OCI-LY7 (cell line): ENCODE measurements at regions not wholly inside any gene's neighbourhood (a gene's known extent, or its start where the extent isn't known, plus 50 kb on each side); places are given as distances from the start of the nearest gene placed in this dataset.

Experiments used
- BruUV-seq: library from RNA; stranded (reverse); fragments of 400-500 nt; replicated peaks from 2 replicates; lab custom pipeline; 2021; lab: Mats Ljungman, UMichigan
- CTCF ChIA-PET: fragments of 300-600 bp; sonication (Branson Sonifier 250); formaldehyde crosslinking; loops from one replicate; lab custom pipeline; 2022; ENCODE audit warnings: antibody characterized with exemption; ENCODE audit not compliant: unreplicated experiment; lab: Charles Lee
- POLR2A ChIA-PET: fragments of 300-600 bp; sonication (Branson Sonifier 250); formaldehyde crosslinking; loops from one replicate; lab custom pipeline; 2022; ENCODE audit warnings: antibody characterized with exemption; lab: Charles Lee
- DNase-seq: peaks from one replicate; pipeline ENCODE4 v3.0.0-alpha.2; 2015; ENCODE audit warnings: low spot score
- H2AFZ ChIP-seq: fragments of 200-600 bp; sonication (generic), shearing (Covaris generic); 2 replicates; pipeline ENCODE4 v1.6.1; 2014; ENCODE audit warnings: mild to moderate bottlenecking, antibody characterized with exemption, low read length, moderate library complexity
- H3K27ac ChIP-seq: fragments of 200-600 bp; sonication (generic); 2 replicates; pipeline ENCODE4 v1.5.1; 2014; ENCODE audit warnings: mixed run types, low read depth, mild to moderate bottlenecking, moderate library complexity, low read length, inconsistent platforms; ENCODE audit not compliant: poor library complexity, severe bottlenecking
- H3K36me3 ChIP-seq: fragments of 200-600 bp; sonication (generic); 2 replicates; pipeline ENCODE4 v1.6.1; 2014; ENCODE audit warnings: mild to moderate bottlenecking, antibody characterized with exemption, low read length, moderate library complexity, mixed read lengths; ENCODE audit not compliant: insufficient read depth
- H3K4me1 ChIP-seq: fragments of 200-600 bp; sonication (generic); 2 replicates; pipeline ENCODE4 v1.5.1; 2014; ENCODE audit warnings: mild to moderate bottlenecking, low read length; ENCODE audit not compliant: insufficient read depth, poor library complexity, severe bottlenecking
- H3K4me2 ChIP-seq: fragments of 200-600 bp; sonication (generic); 2 replicates; pipeline ENCODE4 v1.6.1; 2014; ENCODE audit warnings: mild to moderate bottlenecking, low read length
- H3K4me3 ChIP-seq: fragments of 200-600 bp; sonication (generic); 2 replicates; pipeline ENCODE4 v1.5.1; 2014; ENCODE audit warnings: mild to moderate bottlenecking, low read depth, low read length; ENCODE audit not compliant: poor library complexity, severe bottlenecking
- H3K79me2 ChIP-seq: fragments of 200-600 bp; sonication (generic); 2 replicates; pipeline ENCODE4 v1.6.1; 2016; ENCODE audit warnings: low read depth, mild to moderate bottlenecking, low read length, moderate library complexity, mixed read lengths; ENCODE audit not compliant: insufficient read depth
- H3K9me2 ChIP-seq: fragments of 200-600 bp; sonication (generic); 2 replicates; pipeline ENCODE4 v1.6.1; 2016; ENCODE audit warnings: mild to moderate bottlenecking, low read length, mixed read lengths; ENCODE audit not compliant: insufficient read depth
- H3K9me3 ChIP-seq: fragments of 200-600 bp; sonication (generic); 2 replicates; pipeline ENCODE4 v1.6.1; 2014; ENCODE audit warnings: mild to moderate bottlenecking, mixed run types, low read length, mixed read lengths
- H4K20me1 ChIP-seq: fragments of 200-600 bp; sonication (generic); 2 replicates; pipeline ENCODE4 v1.6.1; 2014; ENCODE audit warnings: mild to moderate bottlenecking, antibody characterized with exemption, low read length, moderate library complexity, mixed read lengths; ENCODE audit not compliant: insufficient read depth
- EZH2phosphoT487 ChIP-seq: fragments of 200-600 bp; sonication (generic); IDR thresholded peaks from 2 replicates; pipeline ENCODE4 v1.6.1; 2018; ENCODE audit warnings: low read depth, borderline replicate concordance, mild to moderate bottlenecking, mixed run types, antibody characterized with exemption, low read length, moderate library complexity, mixed read lengths
- intact Hi-C: fragments of 100-400 bp; cut with micrococcal nuclease; formaldehyde crosslinking; loops from one replicate; pipeline ENCODE4 v1.10.0; 2022; ENCODE audit not compliant: unreplicated experiment
- TF ChIP-seq, protein P1 (sequence below): fragments of 200-600 bp; sonication (generic); conservative IDR thresholded peaks from 2 replicates; pipeline ENCODE4 v1.5.1; 2014; ENCODE audit warnings: mild to moderate bottlenecking, antibody characterized with exemption, low read length, moderate library complexity, mixed read lengths

DNA sequence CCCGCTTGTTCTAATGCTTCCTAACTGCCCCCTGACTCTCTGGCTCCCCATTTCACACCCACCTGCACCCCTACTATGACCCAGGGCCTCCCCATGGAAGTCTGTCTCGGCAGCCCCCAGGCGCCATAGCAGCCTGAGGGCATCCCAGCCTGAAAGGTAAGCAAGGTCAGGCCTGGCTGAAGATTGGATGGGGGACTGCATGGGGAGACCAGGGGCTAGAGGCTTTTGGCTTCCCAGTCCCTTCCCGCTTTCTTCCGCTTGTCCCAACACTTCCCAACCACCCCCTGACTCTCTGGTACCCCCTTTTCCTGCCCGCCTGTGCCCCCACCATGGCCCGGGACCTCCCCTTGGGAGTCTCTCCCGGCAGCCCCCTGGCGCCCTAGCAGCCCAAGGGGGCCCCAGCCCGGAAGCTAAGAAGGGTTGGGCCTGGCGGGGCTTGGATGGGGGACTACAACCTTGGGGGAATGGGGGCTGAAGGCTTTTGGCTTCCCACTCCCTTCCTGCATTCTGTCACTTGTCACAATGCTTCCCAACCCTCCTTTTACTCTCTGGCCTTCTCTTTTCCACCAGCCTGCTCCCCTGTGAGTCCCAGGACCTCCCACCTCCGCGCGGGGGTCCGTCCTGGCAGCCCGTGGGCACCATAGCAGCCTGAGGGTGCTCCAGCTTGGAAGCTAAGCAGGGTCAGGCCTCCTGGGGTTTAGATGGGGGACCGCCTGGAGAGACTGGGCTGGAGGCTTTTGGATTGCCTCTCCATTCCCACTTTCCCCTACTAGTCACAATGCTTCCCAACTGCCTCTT lies 2288.4 kb downstream of the TP53TG3F start:
- Histone ChIP-seq H3K9me3 (no peaks in the 10 kb centered on the region), H3K4me2 (no peak overlapping the region), H3K36me3 (no peaks in the 10 kb centered on the region), H3K79me2 (no peaks in the 10 kb centered on the region), H2AFZ (no peak overlapping the region), H3K4me3 (no peak overlapping the region), H3K4me1 (no peaks in the 10 kb centered on the region), H3K9me2 (no peaks in the 10 kb centered on the region), H3K27ac (no peak overlapping the region), H4K20me1 (no peaks in the 10 kb centered on the region)
- ChIA-PET CTCF (no interaction called here), POLR2A (no interaction called here)
- no TSS peak for BruUV-seq
- TF ChIP-seq, protein P1, sequence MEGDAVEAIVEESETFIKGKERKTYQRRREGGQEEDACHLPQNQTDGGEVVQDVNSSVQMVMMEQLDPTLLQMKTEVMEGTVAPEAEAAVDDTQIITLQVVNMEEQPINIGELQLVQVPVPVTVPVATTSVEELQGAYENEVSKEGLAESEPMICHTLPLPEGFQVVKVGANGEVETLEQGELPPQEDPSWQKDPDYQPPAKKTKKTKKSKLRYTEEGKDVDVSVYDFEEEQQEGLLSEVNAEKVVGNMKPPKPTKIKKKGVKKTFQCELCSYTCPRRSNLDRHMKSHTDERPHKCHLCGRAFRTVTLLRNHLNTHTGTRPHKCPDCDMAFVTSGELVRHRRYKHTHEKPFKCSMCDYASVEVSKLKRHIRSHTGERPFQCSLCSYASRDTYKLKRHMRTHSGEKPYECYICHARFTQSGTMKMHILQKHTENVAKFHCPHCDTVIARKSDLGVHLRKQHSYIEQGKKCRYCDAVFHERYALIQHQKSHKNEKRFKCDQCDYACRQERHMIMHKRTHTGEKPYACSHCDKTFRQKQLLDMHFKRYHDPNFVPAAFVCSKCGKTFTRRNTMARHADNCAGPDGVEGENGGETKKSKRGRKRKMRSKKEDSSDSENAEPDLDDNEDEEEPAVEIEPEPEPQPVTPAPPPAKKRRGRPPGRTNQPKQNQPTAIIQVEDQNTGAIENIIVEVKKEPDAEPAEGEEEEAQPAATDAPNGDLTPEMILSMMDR, result no peak
- no peak for TF ChIP-seq EZH2phosphoT487
- intact Hi-C loops, result no loop called here
- no peak for DNase-seq

DNA sequence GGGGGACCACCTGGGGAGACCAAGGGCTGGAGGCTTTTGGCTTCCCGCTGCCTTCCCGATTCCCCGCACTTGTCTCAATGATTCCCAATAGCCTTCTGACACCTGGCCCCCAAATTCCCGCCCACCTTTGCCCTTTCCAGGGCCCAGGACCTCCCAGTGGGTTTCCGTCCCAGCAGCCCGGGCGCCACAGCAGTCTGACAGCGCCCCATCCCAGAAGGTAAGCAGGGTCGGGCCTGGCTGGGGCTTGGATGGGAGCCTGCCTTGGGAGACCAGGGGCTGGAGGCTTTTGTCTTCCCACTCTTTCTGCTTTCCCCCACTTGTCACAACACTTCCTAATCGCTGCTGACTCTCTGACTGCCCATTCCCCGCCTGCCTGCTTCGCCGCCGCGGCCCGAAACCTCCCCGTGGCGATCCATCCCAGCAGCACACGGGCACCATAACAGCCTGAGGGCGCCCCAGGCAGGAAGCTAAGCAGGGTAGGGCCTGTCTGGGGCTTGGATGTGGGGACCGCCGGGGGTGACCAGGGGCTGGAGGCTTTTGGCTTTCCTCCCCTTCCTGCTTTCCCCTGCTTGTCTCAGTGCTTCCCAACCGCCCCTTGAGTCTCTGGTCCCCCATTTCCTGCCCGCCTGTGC lies 2289.3 kb downstream of the TP53TG3F start:
- H3K9me3 ChIP-seq, result no peaks in the 10 kb centered on the region
- BruUV-seq, result no TSS peak

More for the DNA sequence above, 2289.3 kb downstream of the TP53TG3F start:
- no peaks in the 10 kb centered on the region for H4K20me1 ChIP-seq
- H3K79me2 ChIP-seq, result no peaks in the 10 kb centered on the region
- no peak overlapping the region for H3K4me2 ChIP-seq
- no peak for DNase-seq
- intact Hi-C loops, result no loop called here
- no peaks in the 10 kb centered on the region for H3K4me1 ChIP-seq
- H3K9me2 ChIP-seq, result no peaks in the 10 kb centered on the region
- POLR2A ChIA-PET, result no interaction called here
- TF ChIP-seq, protein P1, result no peak
- no peak for TF ChIP-seq EZH2phosphoT487
- H2AFZ ChIP-seq, result no peak overlapping the region
- H3K27ac ChIP-seq, result no peak overlapping the region
- no peak overlapping the region for H3K4me3 ChIP-seq
- H3K36me3 ChIP-seq, result no peaks in the 10 kb centered on the region
- CTCF ChIA-PET, result no interaction called here
